HG03175 (cell line): ENCODE measurements at regions not wholly inside any gene's neighbourhood (a gene's known extent, or its start where the extent isn't known, plus 50 kb on each side); places are given as distances from the start of the nearest gene placed in this dataset.

ENCODE experiments used
- ATAC-seq: cut with Tn5 transposase; IDR thresholded peaks from one replicate; pipeline ENCODE4 v1.9.1; 2021; ENCODE audit warnings: mild to moderate bottlenecking, moderate library complexity; ENCODE audit not compliant: unreplicated experiment

GRCh38 chr7:148950806-148951205, 66.7 kb upstream of the EZH2 start:
- no peak for ATAC-seq

DNA sequence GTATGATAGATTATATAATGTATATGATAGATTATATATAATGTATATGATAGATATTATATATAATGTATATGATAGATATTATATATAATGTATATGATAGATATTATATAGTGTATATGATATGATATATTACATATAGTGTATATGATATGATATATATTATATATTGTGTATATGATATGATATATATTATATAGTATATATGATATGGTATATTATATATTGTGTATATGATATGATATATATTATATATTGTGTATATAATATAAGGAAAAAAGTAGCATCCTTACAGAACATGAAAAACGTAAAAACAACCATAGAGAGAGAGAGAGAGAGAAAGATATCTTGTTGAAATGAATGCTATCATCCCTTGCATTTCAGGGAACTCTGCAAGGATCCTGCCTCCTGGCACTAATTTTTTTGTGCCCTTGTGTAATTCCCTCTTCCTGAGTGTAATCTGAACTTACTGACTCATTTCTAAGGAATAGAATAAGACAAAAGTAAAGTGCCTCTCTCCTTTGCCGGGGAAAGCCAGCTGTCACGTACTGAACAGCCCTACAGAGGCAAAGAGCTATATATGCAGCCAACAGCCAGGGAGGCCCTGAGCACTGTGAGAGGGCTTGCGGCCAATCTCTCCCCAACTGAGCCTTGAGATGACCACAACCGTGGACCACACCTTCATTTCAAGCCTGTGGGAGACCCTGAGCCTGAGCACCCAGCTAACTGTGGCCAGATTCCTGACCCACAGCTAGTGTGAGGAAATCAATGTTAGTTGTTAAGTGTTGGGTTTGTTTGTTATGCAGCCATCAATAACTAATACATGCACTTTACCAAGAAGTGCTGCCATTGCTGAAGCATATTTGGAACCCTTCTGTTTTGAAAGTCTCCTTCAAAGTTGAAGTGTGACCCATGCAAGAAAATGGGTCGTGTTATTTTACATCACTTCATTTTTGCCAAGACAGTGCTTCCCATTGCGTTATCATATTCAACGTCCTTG, 61.1 kb upstream of the EZH2 start:
- no peak for ATAC-seq

DNA sequence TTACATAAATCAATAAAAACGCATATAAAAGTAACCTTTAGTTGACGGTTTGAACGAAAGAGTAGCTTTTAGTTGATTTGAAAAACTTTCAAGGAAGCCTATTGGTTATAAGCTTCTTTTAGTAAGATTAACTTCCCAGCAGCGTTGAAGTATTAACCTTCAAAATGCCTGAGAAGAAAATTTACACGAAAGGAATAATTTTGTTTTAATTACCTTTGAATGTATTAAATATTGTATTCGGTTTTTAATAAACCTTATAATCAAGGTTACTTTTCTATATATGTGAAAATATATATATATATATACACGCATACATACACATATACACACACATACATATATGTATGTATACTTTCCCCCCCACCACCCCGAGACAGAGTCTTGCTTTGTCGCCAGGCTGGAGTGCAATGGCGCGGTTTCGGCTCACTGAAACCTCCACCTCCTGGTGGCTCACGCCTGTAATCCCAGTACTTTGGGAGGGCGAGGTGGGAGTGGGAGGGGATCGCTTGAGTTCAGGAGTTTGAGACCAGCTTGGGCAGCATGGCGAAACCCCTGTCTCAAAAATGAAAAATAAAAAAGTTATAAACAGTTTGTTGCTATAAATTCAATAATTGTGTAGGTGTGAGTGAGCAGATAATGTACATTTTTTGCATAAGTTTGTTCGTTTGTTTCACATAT, 57.6 kb upstream of the EZH2 start:
- peak; percentile 66 for ATAC-seq

- peak; percentile 63 for ATAC-seq
Observed at GRCh38 chr7:148940702-148941597, 56.9 kb upstream of the EZH2 start.

- no peak for ATAC-seq
Observed at GRCh38 chr7:148939128-148939755, 55.2 kb upstream of the EZH2 start.

GRCh38 chr7:148935451-148935850, 51.4 kb upstream of the EZH2 start:
- no peak for ATAC-seq
